Neural cell (in vitro differentiated cells): ENCODE measurements at regions not wholly inside any gene's neighbourhood (a gene's known extent, or its start where the extent isn't known, plus 50 kb on each side); places are given as distances from the start of the nearest gene placed in this dataset.

ENCODE experiments used
- EP300 ChIP-seq: fragments of 450-650 bp; conservative IDR thresholded peaks from 2 replicates; pipeline ENCODE4 v1.6.1; 2014; ENCODE audit warnings: antibody characterized with exemption, mild to moderate bottlenecking, moderate library complexity; ENCODE audit not compliant: poor library complexity, severe bottlenecking
- EZH2 ChIP-seq: fragments of 200-600, 300-800 bp; shearing (Covaris generic), sonication (generic); IDR thresholded peaks from 2 replicates; pipeline ENCODE4 v1.6.1; 2014; ENCODE audit warnings: antibody characterized with exemption, low read length, borderline replicate concordance, mild to moderate bottlenecking; ENCODE audit not compliant: insufficient read depth, poor library complexity, severe bottlenecking
- POLR2AphosphoS5 ChIP-seq: IDR thresholded peaks from 2 replicates; pipeline ENCODE4 v1.6.1; 2012
- TAF1 ChIP-seq: IDR thresholded peaks from 2 replicates; pipeline ENCODE4 v1.6.1; 2012; ENCODE audit warnings: low read depth
- TF ChIP-seq, protein P1 (sequence below): fragments of 450-650 bp; IDR thresholded peaks from 2 replicates; pipeline ENCODE4 v1.5.1; 2014; ENCODE audit warnings: antibody characterized with exemption, mild to moderate bottlenecking, moderate library complexity; ENCODE audit not compliant: poor library complexity, severe bottlenecking
- TF ChIP-seq, protein P2 (sequence below): IDR thresholded peaks from 2 replicates; pipeline ENCODE4 v1.6.1; 2012; ENCODE audit warnings: borderline replicate concordance

DNA sequence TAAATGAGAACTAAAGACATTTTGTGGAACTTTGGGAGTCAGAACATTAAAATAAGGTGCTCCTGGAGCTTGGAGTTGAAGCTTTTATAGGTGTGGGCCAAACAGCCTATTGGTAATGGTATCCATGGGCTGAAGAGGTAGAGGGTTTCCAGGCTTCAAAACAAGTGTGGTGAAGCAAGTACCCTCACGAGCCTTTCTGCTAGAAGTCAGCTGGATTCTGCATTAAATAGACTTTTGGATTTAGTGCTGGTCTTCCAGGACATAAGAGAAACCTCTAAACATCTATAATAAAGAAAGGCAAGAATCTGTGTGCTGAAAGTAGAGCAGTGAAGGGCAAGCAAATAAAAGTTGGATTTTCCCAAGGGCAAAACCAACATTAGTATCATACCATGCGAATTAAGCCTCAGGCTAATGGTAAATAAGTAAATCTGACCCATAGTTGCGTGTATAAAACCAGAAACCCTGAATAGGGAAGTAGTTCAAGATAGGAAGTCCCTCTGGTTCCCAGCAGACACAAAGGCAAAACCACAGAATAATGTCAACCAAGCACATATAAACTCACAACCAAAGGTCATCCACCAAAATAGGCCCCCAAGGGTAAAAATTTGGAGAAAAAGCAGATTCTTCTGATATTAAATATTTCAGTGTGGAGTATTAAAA is 306.3 kb downstream of the TLE4 start:
- TF ChIP-seq EP300 (no peak), TAF1 (no peak), POLR2AphosphoS5 (no peak), EZH2 (no peak)
- TF ChIP-seq, protein P1, sequence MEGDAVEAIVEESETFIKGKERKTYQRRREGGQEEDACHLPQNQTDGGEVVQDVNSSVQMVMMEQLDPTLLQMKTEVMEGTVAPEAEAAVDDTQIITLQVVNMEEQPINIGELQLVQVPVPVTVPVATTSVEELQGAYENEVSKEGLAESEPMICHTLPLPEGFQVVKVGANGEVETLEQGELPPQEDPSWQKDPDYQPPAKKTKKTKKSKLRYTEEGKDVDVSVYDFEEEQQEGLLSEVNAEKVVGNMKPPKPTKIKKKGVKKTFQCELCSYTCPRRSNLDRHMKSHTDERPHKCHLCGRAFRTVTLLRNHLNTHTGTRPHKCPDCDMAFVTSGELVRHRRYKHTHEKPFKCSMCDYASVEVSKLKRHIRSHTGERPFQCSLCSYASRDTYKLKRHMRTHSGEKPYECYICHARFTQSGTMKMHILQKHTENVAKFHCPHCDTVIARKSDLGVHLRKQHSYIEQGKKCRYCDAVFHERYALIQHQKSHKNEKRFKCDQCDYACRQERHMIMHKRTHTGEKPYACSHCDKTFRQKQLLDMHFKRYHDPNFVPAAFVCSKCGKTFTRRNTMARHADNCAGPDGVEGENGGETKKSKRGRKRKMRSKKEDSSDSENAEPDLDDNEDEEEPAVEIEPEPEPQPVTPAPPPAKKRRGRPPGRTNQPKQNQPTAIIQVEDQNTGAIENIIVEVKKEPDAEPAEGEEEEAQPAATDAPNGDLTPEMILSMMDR, result no peak
- TF ChIP-seq, protein P2, sequence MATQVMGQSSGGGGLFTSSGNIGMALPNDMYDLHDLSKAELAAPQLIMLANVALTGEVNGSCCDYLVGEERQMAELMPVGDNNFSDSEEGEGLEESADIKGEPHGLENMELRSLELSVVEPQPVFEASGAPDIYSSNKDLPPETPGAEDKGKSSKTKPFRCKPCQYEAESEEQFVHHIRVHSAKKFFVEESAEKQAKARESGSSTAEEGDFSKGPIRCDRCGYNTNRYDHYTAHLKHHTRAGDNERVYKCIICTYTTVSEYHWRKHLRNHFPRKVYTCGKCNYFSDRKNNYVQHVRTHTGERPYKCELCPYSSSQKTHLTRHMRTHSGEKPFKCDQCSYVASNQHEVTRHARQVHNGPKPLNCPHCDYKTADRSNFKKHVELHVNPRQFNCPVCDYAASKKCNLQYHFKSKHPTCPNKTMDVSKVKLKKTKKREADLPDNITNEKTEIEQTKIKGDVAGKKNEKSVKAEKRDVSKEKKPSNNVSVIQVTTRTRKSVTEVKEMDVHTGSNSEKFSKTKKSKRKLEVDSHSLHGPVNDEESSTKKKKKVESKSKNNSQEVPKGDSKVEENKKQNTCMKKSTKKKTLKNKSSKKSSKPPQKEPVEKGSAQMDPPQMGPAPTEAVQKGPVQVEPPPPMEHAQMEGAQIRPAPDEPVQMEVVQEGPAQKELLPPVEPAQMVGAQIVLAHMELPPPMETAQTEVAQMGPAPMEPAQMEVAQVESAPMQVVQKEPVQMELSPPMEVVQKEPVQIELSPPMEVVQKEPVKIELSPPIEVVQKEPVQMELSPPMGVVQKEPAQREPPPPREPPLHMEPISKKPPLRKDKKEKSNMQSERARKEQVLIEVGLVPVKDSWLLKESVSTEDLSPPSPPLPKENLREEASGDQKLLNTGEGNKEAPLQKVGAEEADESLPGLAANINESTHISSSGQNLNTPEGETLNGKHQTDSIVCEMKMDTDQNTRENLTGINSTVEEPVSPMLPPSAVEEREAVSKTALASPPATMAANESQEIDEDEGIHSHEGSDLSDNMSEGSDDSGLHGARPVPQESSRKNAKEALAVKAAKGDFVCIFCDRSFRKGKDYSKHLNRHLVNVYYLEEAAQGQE, result no peak
